ENCODE measurements at regions not wholly inside any gene's neighbourhood (a gene's known extent, or its start where the extent isn't known, plus 50 kb on each side); places are given as distances from the start of the nearest gene placed in this dataset.

DNA sequence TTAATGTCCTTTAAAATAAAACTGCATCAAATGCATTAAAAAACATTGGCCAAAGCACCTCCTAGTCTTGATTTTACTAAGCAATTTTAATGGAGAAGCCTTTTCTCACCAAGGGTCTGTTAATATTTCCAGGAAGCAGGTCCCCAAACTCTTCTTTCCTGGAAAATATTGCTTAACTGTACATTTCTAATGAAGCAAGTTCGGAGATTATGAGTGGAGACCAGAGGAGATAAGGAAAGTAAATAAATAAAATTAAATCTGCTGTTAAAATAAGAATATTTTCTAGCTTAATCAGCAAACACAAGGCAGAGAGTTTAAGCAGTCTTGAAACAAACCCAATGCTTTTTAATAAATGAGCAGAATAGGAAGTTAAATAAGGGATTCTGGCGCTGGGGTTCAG is 322.4 kb downstream of the PTEN start:
- DNase-seq (ENCODE audit: low read depth), result no peak
- no peak overlapping the region for H3K4me3 ChIP-seq (replicated peaks; ENCODE audit: low read depth, low read length)
- TF ChIP-seq, protein P1, sequence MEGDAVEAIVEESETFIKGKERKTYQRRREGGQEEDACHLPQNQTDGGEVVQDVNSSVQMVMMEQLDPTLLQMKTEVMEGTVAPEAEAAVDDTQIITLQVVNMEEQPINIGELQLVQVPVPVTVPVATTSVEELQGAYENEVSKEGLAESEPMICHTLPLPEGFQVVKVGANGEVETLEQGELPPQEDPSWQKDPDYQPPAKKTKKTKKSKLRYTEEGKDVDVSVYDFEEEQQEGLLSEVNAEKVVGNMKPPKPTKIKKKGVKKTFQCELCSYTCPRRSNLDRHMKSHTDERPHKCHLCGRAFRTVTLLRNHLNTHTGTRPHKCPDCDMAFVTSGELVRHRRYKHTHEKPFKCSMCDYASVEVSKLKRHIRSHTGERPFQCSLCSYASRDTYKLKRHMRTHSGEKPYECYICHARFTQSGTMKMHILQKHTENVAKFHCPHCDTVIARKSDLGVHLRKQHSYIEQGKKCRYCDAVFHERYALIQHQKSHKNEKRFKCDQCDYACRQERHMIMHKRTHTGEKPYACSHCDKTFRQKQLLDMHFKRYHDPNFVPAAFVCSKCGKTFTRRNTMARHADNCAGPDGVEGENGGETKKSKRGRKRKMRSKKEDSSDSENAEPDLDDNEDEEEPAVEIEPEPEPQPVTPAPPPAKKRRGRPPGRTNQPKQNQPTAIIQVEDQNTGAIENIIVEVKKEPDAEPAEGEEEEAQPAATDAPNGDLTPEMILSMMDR (IDR thresholded peaks at IDR 0.05; ENCODE audit: low read length, missing control alignments), result no peak

DNA sequence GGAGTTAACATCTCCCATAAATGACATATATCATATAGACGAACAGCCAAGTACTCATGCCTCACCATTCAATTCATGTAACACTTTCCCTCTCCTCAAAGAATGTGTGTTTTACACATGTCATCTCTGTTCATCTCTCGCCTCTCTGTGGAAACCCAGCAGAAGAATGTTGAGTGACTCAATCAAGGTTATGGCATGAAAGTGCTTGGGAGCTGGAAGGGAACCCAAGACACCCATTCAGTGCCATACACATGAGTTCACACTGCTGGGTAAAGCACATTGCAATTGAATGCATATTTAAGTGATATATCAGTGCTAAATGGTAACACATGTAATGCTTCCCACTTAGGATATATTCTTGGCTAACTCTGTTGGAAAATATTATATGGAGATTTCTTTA is 322.9 kb downstream of the PTEN start:
- H3K4me3 ChIP-seq (replicated peaks; ENCODE audit: low read depth, low read length), result no peak overlapping the region
- peak; percentile 63 for DNase-seq (ENCODE audit: low read depth)
- TF ChIP-seq, protein P1 (IDR thresholded peaks at IDR 0.05; ENCODE audit: low read length, missing control alignments), result no peak

GRCh38 chr10:88187472-88187871 is 324.0 kb downstream of the PTEN start:
- H3K4me3 ChIP-seq (replicated peaks; ENCODE audit: low read depth, low read length), result no peak overlapping the region
- no peak for DNase-seq (ENCODE audit: low read depth)
- TF ChIP-seq, protein P1 (IDR thresholded peaks at IDR 0.05; ENCODE audit: low read length, missing control alignments), result no peak

GRCh38 chr10:88190123-88190522 is 326.7 kb downstream of the PTEN start:
- TF ChIP-seq, protein P1 (IDR thresholded peaks at IDR 0.05; ENCODE audit: low read length, missing control alignments), result no peak
- no peak for DNase-seq (ENCODE audit: low read depth)
- H3K4me3 ChIP-seq (replicated peaks; ENCODE audit: low read depth, low read length), result no peak overlapping the region

DNA sequence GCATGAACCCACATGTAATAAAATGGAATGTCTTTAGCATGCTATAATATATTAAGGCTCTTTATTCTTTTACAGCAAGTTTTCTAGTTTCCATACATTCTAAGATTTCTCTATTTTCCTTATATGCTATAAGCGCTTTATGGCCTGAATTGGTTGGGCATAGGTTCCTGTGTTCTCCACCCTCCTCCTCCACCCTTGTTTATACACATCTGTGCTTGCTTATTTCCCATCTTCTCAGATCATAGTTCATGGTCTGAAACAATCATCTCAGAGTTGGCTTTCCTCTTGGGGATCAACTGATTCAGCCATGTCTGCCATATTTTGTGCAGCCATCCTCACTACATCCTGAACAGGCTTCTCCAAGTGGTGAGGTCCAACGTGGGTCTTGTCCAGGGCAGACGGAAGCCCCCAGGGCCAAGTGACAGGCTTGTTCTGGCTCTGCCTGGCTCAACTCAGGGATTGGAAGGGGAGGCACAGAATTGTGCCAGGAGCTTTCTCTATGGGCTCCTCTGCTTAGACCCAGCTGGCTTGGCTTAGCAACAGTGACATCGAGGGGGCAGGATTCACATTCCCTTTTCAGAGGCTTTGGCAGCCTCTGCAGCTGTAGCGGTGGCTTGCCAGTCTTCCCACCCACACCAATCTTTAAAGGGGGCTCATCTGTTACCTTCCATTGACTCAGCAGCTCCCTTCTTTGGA is 327.3 kb downstream of the PTEN start:
- TF ChIP-seq, protein P1 (IDR thresholded peaks at IDR 0.05; ENCODE audit: low read length, missing control alignments), result no peak
- no peak overlapping the region for H3K4me3 ChIP-seq (replicated peaks; ENCODE audit: low read depth, low read length)
- no peak for DNase-seq (ENCODE audit: low read depth)

- H3K4me3 ChIP-seq (replicated peaks; ENCODE audit: low read depth, low read length), result no peak overlapping the region
- no peak for DNase-seq (ENCODE audit: low read depth)
- TF ChIP-seq, protein P1 (IDR thresholded peaks at IDR 0.05; ENCODE audit: low read length, missing control alignments), result no peak
Observed at GRCh38 chr10:88193018-88193417, 329.6 kb downstream of the PTEN start.

All from fibroblast of pulmonary artery (primary cell).